Thyroid gland (tissue), 4 donors: ENCODE measurements at regions not wholly inside any gene's neighbourhood (a gene's known extent, or its start where the extent isn't known, plus 50 kb on each side); places are given as distances from the start of the nearest gene placed in this dataset.

ENCODE experiments used
- DNase-seq, 2 donors: peaks; one replicate each; pipeline ENCODE4 v3.0.0-alpha.2; 2019
- H3K27ac ChIP-seq, 3 donors: fragments of 200-600 bp; sonication (generic); 1 replicate in 2 of 3; 2 replicates in 1 of 3; pipeline ENCODE4 v1.5.1; 2016 to 2019; ENCODE audit warnings: mild to moderate bottlenecking in 1 of 3, moderate library complexity in 1 of 3
- H3K27me3 ChIP-seq: fragments of 200-600 bp; sonication (generic); one replicate; pipeline ENCODE4 v1.5.1; 2019
- H3K36me3 ChIP-seq, 2 donors: fragments of 200-600 bp; sonication (generic); one replicate each; pipeline ENCODE4 v1.5.1; 2016 to 2019
- H3K4me1 ChIP-seq, 2 donors: fragments of 200-600 bp; sonication (generic); one replicate each; pipeline ENCODE4 v1.5.1; 2017 to 2019
- H3K4me3 ChIP-seq, 3 donors: fragments of 200-600 bp; sonication (generic); replicated peaks in 1 of 3; 1 replicate in 2 of 3; 2 replicates in 1 of 3; pipeline ENCODE4 v1.5.1; 2016; ENCODE audit warnings: mild to moderate bottlenecking in 1 of 3
- H3K9me3 ChIP-seq: fragments of 200-600 bp; sonication (generic); one replicate; pipeline ENCODE4 v1.5.1; 2017
- CTCF ChIP-seq, 6 experiments: fragments of 200-600 bp in 3 of 6; fragments of 450-650 bp in 3 of 6; sonication (generic) in 3 of 6; IDR thresholded peaks; one replicate each; pipeline ENCODE4 v1.5.1; 2016 to 2019; ENCODE audit warnings: antibody characterized with exemption in 6 of 6, mild to moderate bottlenecking in 2 of 6, inconsistent platforms in 1 of 6, moderate library complexity in 1 of 6
- POLR2A ChIP-seq, 2 donors: fragments of 450-650 bp; IDR thresholded peaks; one replicate each; pipeline ENCODE4 v1.6.1; 2017; ENCODE audit warnings: antibody characterized with exemption in 2 of 2, mild to moderate bottlenecking in 2 of 2, moderate library complexity in 1 of 2
- WGBS, 2 donors: methylation state at CpG; one replicate each; pipeline ENCODE4 v1.1.5; 2017; 5-methylcytosine and 5-hydroxymethylcytosine counted together
- intact Hi-C: fragments of 100-400 bp; cut with DNase I; formaldehyde crosslinking; loops from one replicate; pipeline ENCODE4 v1.15.1; 2023

GRCh38 chr2:239852272-239852671 lies 172.9 kb downstream of the NDUFA10 start:
- 68 to 94% methylated on average over 7 of the region's 7 CpGs for WGBS, 2 donors
- DNase-seq: no peak
- Histone ChIP-seq H3K9me3 (no peaks in the 10 kb centered on the region), H3K36me3 (no peaks in the 10 kb centered on the region), H3K4me1 (no peaks in the 10 kb centered on the region), H3K27ac (no peak overlapping the region), H3K4me3 (no peak overlapping the region), H3K27me3 (no peaks in the 10 kb centered on the region)
- TF ChIP-seq POLR2A (IDR thresholded peaks at IDR 0.05) (no peak), CTCF (IDR thresholded peaks at IDR 0.05) (no peak)
- intact Hi-C loops: no loop called here

- no peak for DNase-seq
- Histone ChIP-seq H3K4me3 (no peak overlapping the region), H3K27me3 (no peaks in the 10 kb centered on the region), H3K9me3 (no peaks in the 10 kb centered on the region), H3K36me3 (no peaks in the 10 kb centered on the region), H3K27ac (no peak overlapping the region), H3K4me1 (no peaks in the 10 kb centered on the region)
- TF ChIP-seq CTCF (IDR thresholded peaks at IDR 0.05) (no peak), POLR2A (IDR thresholded peaks at IDR 0.05) (no peak)
- intact Hi-C loops: no loop called here
- 82 to 93% methylated on average over 7 to 9 of the region's 9 CpGs for WGBS, 2 donors
Observed at GRCh38 chr2:239846789-239847676, 178.1 kb downstream of the NDUFA10 start.

- Histone ChIP-seq H3K27me3 (no peaks in the 10 kb centered on the region), H3K4me3 (no peak overlapping the region), H3K36me3 (no peaks in the 10 kb centered on the region), H3K9me3 (no peaks in the 10 kb centered on the region), H3K27ac (no peak overlapping the region), H3K4me1 (no peaks in the 10 kb centered on the region)
- no peak for DNase-seq
- intact Hi-C loops: no loop called here
- no peak for TF ChIP-seq POLR2A (IDR thresholded peaks at IDR 0.05)
- no peak for TF ChIP-seq CTCF (IDR thresholded peaks at IDR 0.05)
Observed at GRCh38 chr2:239845968-239846367, 179.2 kb downstream of the NDUFA10 start.

- no peak for TF ChIP-seq POLR2A (IDR thresholded peaks at IDR 0.05)
- TF ChIP-seq CTCF (IDR thresholded peaks at IDR 0.05): no peak
- intact Hi-C loops: no loop called here
- Histone ChIP-seq H3K36me3 (no peaks in the 10 kb centered on the region), H3K4me3 (no peak overlapping the region), H3K9me3 (no peaks in the 10 kb centered on the region), H3K27me3 (no peaks in the 10 kb centered on the region), H3K27ac (no peak overlapping the region), H3K4me1 (no peaks in the 10 kb centered on the region)
- no peak for DNase-seq
- 75 to 86% methylated on average over 3 to 5 of the region's 5 CpGs for WGBS, 2 donors
Observed at GRCh38 chr2:239839306-239839705, 185.8 kb downstream of the NDUFA10 start.

- no peaks in the 10 kb centered on the region for H3K36me3 ChIP-seq
- TF ChIP-seq POLR2A (IDR thresholded peaks at IDR 0.05) (no peak), CTCF (IDR thresholded peaks at IDR 0.05) (no peak)
- intact Hi-C loops: no loop called here
- DNase-seq: no peak
- no peaks in the 10 kb centered on the region for H3K4me1 ChIP-seq
- H3K27me3 ChIP-seq: no peaks in the 10 kb centered on the region
- no peaks in the 10 kb centered on the region for H3K9me3 ChIP-seq
- 92 to 95% methylated on average over 4 to 7 of the region's 7 CpGs for WGBS, 2 donors
- H3K27ac ChIP-seq: no peak overlapping the region
- H3K4me3 ChIP-seq: no peak overlapping the region
Observed at GRCh38 chr2:239836021-239836765, 188.9 kb downstream of the NDUFA10 start.
